ENCODE measurements at regions not wholly inside any gene's neighbourhood (a gene's known extent, or its start where the extent isn't known, plus 50 kb on each side); places are given as distances from the start of the nearest gene placed in this dataset.
"Not testable (repeated sequence)": the region's sequence is repeated elsewhere in the genome, so short reads cannot be mapped to it uniquely, and the experiment has no call there.

- no peak for DNase-seq (ENCODE audit: low read depth)
Observed at GRCh38 chr7:84941936-84942335, 244.9 kb downstream of the SEMA3D start.

GRCh38 chr7:84941291-84941690 is 245.6 kb downstream of the SEMA3D start:
- no peak for DNase-seq (ENCODE audit: low read depth)

- no peak for DNase-seq (ENCODE audit: low read depth)
Observed at GRCh38 chr7:84939888-84940287, 247.0 kb downstream of the SEMA3D start.

- no peak for DNase-seq (ENCODE audit: low read depth)
Observed at GRCh38 chr7:84939442-84939841, 247.4 kb downstream of the SEMA3D start.

- no peak for DNase-seq (ENCODE audit: low read depth)
Observed at GRCh38 chr7:84924353-84924752, 262.5 kb downstream of the SEMA3D start.

GRCh38 chr7:84923348-84923747 is 263.5 kb downstream of the SEMA3D start:
- DNase-seq (ENCODE audit: low read depth): no peak

- DNase-seq (ENCODE audit: low read depth): no peak
Observed at GRCh38 chr7:84921154-84921553, 265.7 kb downstream of the SEMA3D start.

- not testable (repeated sequence) for DNase-seq (ENCODE audit: low read depth)
Observed at GRCh38 chr7:84916973-84917372, 269.9 kb downstream of the SEMA3D start.

GRCh38 chr7:84916161-84916560 is 270.7 kb downstream of the SEMA3D start:
- DNase-seq (ENCODE audit: low read depth): no peak

GRCh38 chr7:84914598-84914997 is 272.3 kb downstream of the SEMA3D start:
- no peak for DNase-seq (ENCODE audit: low read depth)

GRCh38 chr7:84913731-84914130 is 273.1 kb downstream of the SEMA3D start:
- peak; percentile 5 for DNase-seq (ENCODE audit: low read depth)

- DNase-seq (ENCODE audit: low read depth): no peak
Observed at GRCh38 chr7:84912993-84913635, 273.7 kb downstream of the SEMA3D start.

- DNase-seq (ENCODE audit: low read depth): no peak
Observed at GRCh38 chr7:84912537-84912936, 274.3 kb downstream of the SEMA3D start.

- no peak for DNase-seq (ENCODE audit: low read depth)
Observed at GRCh38 chr7:84912018-84912417, 274.8 kb downstream of the SEMA3D start.

- DNase-seq (ENCODE audit: low read depth): no peak
Observed at GRCh38 chr7:84911077-84911476, 275.8 kb downstream of the SEMA3D start.

- not testable (repeated sequence) for DNase-seq (ENCODE audit: low read depth)
Observed at GRCh38 chr7:84910322-84910721, 276.5 kb downstream of the SEMA3D start.

GRCh38 chr7:84908196-84908793 is 278.6 kb downstream of the SEMA3D start:
- DNase-seq (ENCODE audit: low read depth): no peak

GRCh38 chr7:84906889-84907288 is 280.0 kb downstream of the SEMA3D start:
- DNase-seq (ENCODE audit: low read depth): no peak

GRCh38 chr7:84904561-84904960 is 282.3 kb downstream of the SEMA3D start:
- no peak for DNase-seq (ENCODE audit: low read depth)

- DNase-seq (ENCODE audit: low read depth): no peak
Observed at GRCh38 chr7:84901366-84901765, 285.5 kb downstream of the SEMA3D start.

GRCh38 chr7:84900215-84900614 is 286.6 kb downstream of the SEMA3D start:
- DNase-seq (ENCODE audit: low read depth): no peak

- DNase-seq (ENCODE audit: low read depth): no peak
Observed at GRCh38 chr7:84895563-84895962, 291.3 kb downstream of the SEMA3D start.

GRCh38 chr7:84883570-84883969 is 303.3 kb downstream of the SEMA3D start:
- DNase-seq (ENCODE audit: low read depth): not testable (repeated sequence)
